Right renal pelvis (tissue), 4 donors: ENCODE measurements at regions not wholly inside any gene's neighbourhood (a gene's known extent, or its start where the extent isn't known, plus 50 kb on each side); places are given as distances from the start of the nearest gene placed in this dataset.
"Not testable (repeated sequence)": the region's sequence is repeated elsewhere in the genome, so short reads cannot be mapped to it uniquely, and the experiment has no call there.

Source experiments
- DNase-seq, 4 donors: peaks; one replicate each; pipeline ENCODE4 v3.0.0-alpha.2; 2013; ENCODE audit warnings: low read depth in 4 of 4, low spot score in 3 of 4, missing footprints in 1 of 4

GRCh38 chr4:97279391-97279790 is 863.9 kb downstream of the STPG2 start:
- DNase-seq: no peak

- DNase-seq: no peak
Measured at GRCh38 chr4:97300561-97300960, 842.7 kb downstream of the STPG2 start.

GRCh38 chr4:97305351-97305750 is 837.9 kb downstream of the STPG2 start:
- DNase-seq: no peak

GRCh38 chr4:97309121-97309520 is 834.2 kb downstream of the STPG2 start:
- no peak for DNase-seq

- no peak for DNase-seq
Measured at GRCh38 chr4:97317201-97317600, 826.1 kb downstream of the STPG2 start.

- DNase-seq: no peak
Measured at GRCh38 chr4:97317671-97318070, 825.6 kb downstream of the STPG2 start.

GRCh38 chr4:97325751-97326150 is 817.5 kb downstream of the STPG2 start:
- not testable (repeated sequence) for DNase-seq

- DNase-seq: no peak
Measured at GRCh38 chr4:97330917-97331316, 812.4 kb downstream of the STPG2 start.

- no peak for DNase-seq
Measured at GRCh38 chr4:97334348-97334747, 808.9 kb downstream of the STPG2 start.

- DNase-seq: no peak
Measured at GRCh38 chr4:97349468-97350186, 793.6 kb downstream of the STPG2 start.

- no peak for DNase-seq
Measured at GRCh38 chr4:97353876-97354275, 789.4 kb downstream of the STPG2 start.

- DNase-seq: no peak
Measured at GRCh38 chr4:97359826-97360225, 783.5 kb downstream of the STPG2 start.

- DNase-seq: no peak
Measured at GRCh38 chr4:97360733-97361132, 782.5 kb downstream of the STPG2 start.

- no peak for DNase-seq
Measured at GRCh38 chr4:97367878-97368277, 775.4 kb downstream of the STPG2 start.

- DNase-seq: no peak
Measured at GRCh38 chr4:97370568-97370967, 772.7 kb downstream of the STPG2 start.

- no peak for DNase-seq
Measured at GRCh38 chr4:97374526-97374925, 768.8 kb downstream of the STPG2 start.

GRCh38 chr4:97386969-97387368 is 756.3 kb downstream of the STPG2 start:
- DNase-seq: no peak

- DNase-seq: no peak
Measured at GRCh38 chr4:97394653-97395052, 748.6 kb downstream of the STPG2 start.

- DNase-seq: no peak
Measured at GRCh38 chr4:97396097-97396496, 747.2 kb downstream of the STPG2 start.

GRCh38 chr4:97396605-97397004 is 746.7 kb downstream of the STPG2 start:
- DNase-seq: no peak

GRCh38 chr4:97404876-97405523 is 738.3 kb downstream of the STPG2 start:
- no peak for DNase-seq

- DNase-seq: no peak
Measured at GRCh38 chr4:97411356-97411755, 731.9 kb downstream of the STPG2 start.
